Cardiac septum (tissue), 1 donor: ENCODE measurements at regions not wholly inside any gene's neighbourhood (a gene's known extent, or its start where the extent isn't known, plus 50 kb on each side); places are given as distances from the start of the nearest gene placed in this dataset.
"Not testable (repeated sequence)": the region's sequence is repeated elsewhere in the genome, so short reads cannot be mapped to it uniquely, and the experiment has no call there.

ENCODE experiments used
- DNase-seq: peaks from one replicate; pipeline ENCODE4 v3.0.0-alpha.2; 2020; ENCODE audit warnings: low spot score
- intact Hi-C: fragments of 100-400 bp; cut with DNase I; formaldehyde crosslinking; loops from one replicate; pipeline ENCODE4 v1.14.0; 2022
- donor health status: DM: no; HTN: no; CAD: no.

GRCh38 chr2:87573386-87574192 is 174.3 kb upstream of the PLGLB2 start:
- DNase-seq, intact Hi-C loops: not testable (repeated sequence)

GRCh38 chr2:87574193-87575119 is 173.4 kb upstream of the PLGLB2 start:
- intact Hi-C loops, DNase-seq: not testable (repeated sequence)

GRCh38 chr2:87575138-87575537 is 172.7 kb upstream of the PLGLB2 start:
- DNase-seq, intact Hi-C loops: not testable (repeated sequence)

GRCh38 chr2:87577358-87577757 is 170.5 kb upstream of the PLGLB2 start:
- DNase-seq, intact Hi-C loops: not testable (repeated sequence)

GRCh38 chr2:87582152-87582551 is 165.7 kb upstream of the PLGLB2 start:
- intact Hi-C loops, result not testable (repeated sequence)

GRCh38 chr2:87582579-87582978 is 165.3 kb upstream of the PLGLB2 start:
- DNase-seq, intact Hi-C loops: not testable (repeated sequence)

More at GRCh38 chr2:87582152-87582551, 165.7 kb upstream of the PLGLB2 start:
- not testable (repeated sequence) for DNase-seq

- DNase-seq, intact Hi-C loops: not testable (repeated sequence)
Observed at GRCh38 chr2:87583370-87583769, 164.5 kb upstream of the PLGLB2 start.

- DNase-seq, intact Hi-C loops: not testable (repeated sequence)
Observed at GRCh38 chr2:87583803-87584202, 164.1 kb upstream of the PLGLB2 start.

GRCh38 chr2:87584268-87584906 is 163.5 kb upstream of the PLGLB2 start:
- DNase-seq, intact Hi-C loops: not testable (repeated sequence)

GRCh38 chr2:87587934-87588333 is 160.0 kb upstream of the PLGLB2 start:
- intact Hi-C loops, DNase-seq: not testable (repeated sequence)

GRCh38 chr2:87592974-87593373 is 154.9 kb upstream of the PLGLB2 start:
- intact Hi-C loops, DNase-seq: not testable (repeated sequence)

- peak; percentile 87 for DNase-seq
- intact Hi-C loops, result not testable (repeated sequence)
Observed at GRCh38 chr2:87593784-87594610, 153.9 kb upstream of the PLGLB2 start.

GRCh38 chr2:87594611-87594992 is 153.3 kb upstream of the PLGLB2 start:
- DNase-seq, intact Hi-C loops: not testable (repeated sequence)

GRCh38 chr2:87595017-87595416 is 152.9 kb upstream of the PLGLB2 start:
- DNase-seq, intact Hi-C loops: not testable (repeated sequence)

GRCh38 chr2:87600961-87601360 is 146.9 kb upstream of the PLGLB2 start:
- DNase-seq, intact Hi-C loops: not testable (repeated sequence)

GRCh38 chr2:87602118-87602517 is 145.8 kb upstream of the PLGLB2 start:
- intact Hi-C loops, DNase-seq: not testable (repeated sequence)

GRCh38 chr2:87602728-87603127 is 145.2 kb upstream of the PLGLB2 start:
- intact Hi-C loops, result not testable (repeated sequence)

GRCh38 chr2:87603418-87604278 is 144.2 kb upstream of the PLGLB2 start:
- intact Hi-C loops, DNase-seq: not testable (repeated sequence)

More at GRCh38 chr2:87602728-87603127, 145.2 kb upstream of the PLGLB2 start:
- not testable (repeated sequence) for DNase-seq
